GM20000 (cell line): ENCODE measurements at regions not wholly inside any gene's neighbourhood (a gene's known extent, or its start where the extent isn't known, plus 50 kb on each side); places are given as distances from the start of the nearest gene placed in this dataset.

Experiments used
- DNase-seq: peaks from one replicate; pipeline ENCODE4 v3.0.0; 2012; ENCODE audit warnings: low spot score
- TF ChIP-seq, protein P1 (sequence below): IDR thresholded peaks from 2 replicates; pipeline ENCODE4 v1.5.1; 2012; ENCODE audit warnings: mild to moderate bottlenecking, control low read depth; ENCODE audit errors: extremely low read depth, missing control alignments

DNA sequence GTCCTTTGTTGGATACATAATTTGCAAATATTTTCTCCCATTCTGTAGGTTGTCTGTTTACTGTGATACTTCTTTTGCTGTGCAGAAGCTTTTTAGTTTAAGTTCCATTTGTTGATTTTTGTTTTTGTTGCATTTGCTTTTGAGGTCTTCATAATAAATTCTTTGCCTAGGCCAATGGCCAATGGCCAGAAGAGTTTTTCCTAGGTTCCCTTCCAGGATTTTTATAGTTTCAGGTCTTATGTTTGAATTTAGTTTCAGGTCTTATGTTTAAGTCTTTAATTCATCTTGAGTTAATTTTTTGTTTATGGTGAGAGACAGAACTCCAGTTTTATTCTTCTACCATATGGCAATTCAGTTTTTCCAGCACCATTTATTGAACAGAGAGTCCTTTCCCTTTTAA lies 90.1 kb upstream of the GOT2 start:
- TF ChIP-seq, protein P1, sequence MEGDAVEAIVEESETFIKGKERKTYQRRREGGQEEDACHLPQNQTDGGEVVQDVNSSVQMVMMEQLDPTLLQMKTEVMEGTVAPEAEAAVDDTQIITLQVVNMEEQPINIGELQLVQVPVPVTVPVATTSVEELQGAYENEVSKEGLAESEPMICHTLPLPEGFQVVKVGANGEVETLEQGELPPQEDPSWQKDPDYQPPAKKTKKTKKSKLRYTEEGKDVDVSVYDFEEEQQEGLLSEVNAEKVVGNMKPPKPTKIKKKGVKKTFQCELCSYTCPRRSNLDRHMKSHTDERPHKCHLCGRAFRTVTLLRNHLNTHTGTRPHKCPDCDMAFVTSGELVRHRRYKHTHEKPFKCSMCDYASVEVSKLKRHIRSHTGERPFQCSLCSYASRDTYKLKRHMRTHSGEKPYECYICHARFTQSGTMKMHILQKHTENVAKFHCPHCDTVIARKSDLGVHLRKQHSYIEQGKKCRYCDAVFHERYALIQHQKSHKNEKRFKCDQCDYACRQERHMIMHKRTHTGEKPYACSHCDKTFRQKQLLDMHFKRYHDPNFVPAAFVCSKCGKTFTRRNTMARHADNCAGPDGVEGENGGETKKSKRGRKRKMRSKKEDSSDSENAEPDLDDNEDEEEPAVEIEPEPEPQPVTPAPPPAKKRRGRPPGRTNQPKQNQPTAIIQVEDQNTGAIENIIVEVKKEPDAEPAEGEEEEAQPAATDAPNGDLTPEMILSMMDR: no peak
- no peak for DNase-seq

DNA sequence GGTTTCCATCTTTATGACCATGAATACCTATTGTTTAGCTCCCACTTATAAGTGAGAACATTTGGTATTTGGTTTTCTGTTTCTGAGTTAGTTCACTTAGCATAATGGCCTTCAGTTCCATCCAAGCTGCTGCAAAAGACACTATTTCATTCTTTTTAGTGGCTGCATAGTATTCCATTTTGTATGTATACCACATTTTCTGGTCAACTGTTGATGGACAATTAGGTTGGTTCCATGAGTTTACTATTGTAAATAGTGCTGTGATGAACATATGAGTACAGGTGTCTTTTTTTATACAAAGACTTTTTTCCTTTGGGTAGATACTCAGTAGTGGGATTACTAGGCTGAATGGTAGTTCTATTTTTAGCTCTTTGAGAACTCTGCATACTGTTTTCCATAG lies 87.8 kb upstream of the GOT2 start:
- TF ChIP-seq, protein P1: no peak
- no peak for DNase-seq

DNA sequence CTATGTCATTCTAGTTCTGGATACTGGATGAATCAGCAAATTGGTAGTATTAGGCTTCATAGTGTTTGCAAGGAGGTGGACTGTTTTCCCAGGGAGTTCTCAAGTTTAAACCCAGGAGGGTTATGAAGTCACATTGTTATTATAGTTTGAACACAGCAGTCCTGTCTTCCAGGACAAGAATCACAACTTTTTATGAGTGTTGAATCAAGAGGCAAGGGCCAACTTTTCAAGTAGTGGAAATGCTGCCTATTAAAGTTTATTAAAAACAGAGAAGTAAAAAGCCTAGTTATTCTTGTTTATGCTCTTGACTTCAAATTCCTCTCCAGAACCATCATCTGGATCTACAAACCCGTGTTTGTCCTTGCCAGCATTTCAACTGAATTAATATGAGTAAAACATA lies 86.3 kb upstream of the GOT2 start:
- no peak for DNase-seq
- TF ChIP-seq, protein P1: no peak

DNA sequence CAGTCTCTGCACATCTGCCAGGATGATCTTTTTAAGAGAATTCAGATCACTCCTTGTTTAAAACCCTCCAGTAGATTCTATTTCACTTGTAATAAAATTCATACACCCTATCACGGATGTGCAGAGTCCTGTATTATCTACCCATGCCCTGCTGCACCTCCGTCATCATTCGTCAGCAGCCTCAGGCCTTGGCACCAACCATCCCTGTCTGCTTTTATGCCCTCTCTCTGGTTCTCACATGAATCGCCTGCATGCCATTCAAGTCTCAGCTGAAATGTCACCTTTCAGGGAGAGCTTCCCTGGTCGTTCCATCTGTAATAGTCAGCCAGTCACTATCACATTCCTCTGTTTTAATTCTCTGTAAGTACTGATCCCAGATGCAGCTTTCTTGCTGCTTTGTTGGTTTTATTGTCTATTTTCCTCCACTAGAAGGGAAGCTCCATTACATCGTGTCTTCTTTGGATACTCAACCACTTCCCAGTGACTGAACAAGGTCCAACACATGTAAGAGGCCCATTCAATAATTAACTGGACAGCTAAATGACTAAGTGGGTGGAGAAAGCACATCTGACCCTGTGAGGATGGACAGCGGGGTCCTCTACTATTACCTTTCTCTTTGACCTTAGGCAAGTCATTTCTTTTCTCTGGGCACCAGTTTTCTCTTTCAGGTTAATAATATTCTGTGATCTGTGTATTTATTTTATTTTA lies 81.2 kb upstream of the GOT2 start:
- no peak for DNase-seq
- TF ChIP-seq, protein P1: no peak

DNA sequence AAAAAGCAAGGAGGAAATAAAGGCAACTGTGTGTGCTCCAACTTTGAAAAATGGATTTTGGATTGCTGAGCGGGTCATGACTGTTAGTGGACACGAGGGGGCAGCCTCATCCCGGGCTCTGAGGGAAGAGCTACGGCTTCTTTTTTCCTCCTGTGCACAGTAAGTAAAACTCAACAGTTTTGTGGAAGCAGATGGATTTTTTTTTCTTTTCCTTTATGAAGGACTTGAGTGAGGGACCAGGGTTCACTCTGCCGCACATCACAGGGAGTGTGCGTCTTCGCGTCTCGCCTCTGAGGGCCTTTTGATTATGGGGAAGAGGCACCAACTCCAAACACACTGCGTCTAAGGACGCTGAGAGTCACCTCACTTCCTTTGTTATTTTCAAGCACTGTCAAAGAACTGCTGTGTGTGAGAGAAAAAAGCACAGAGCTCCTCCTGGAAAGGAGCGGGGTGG lies 80.3 kb upstream of the GOT2 start:
- TF ChIP-seq, protein P1: peak; percentile 85
- DNase-seq: peak; percentile 68

DNA sequence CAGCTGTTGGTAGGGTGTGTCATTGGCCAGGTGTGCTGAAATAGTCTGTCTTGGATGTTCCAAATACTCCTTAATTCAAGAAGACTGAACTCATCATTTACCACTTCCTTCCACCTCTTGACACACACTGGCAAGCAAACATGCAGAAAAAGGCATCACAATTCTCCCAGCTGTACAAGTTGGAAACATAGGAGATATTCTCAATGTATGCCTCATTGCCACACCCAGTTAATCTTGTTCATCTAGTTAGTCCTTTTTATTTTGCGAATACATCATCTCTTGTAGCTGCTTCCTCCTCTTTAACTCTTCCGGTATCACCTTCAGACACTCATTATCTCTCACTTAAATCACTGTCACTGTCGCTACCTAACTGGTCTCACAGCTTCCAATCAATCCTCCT lies 75.1 kb upstream of the GOT2 start:
- no peak for DNase-seq
- TF ChIP-seq, protein P1: no peak

DNA sequence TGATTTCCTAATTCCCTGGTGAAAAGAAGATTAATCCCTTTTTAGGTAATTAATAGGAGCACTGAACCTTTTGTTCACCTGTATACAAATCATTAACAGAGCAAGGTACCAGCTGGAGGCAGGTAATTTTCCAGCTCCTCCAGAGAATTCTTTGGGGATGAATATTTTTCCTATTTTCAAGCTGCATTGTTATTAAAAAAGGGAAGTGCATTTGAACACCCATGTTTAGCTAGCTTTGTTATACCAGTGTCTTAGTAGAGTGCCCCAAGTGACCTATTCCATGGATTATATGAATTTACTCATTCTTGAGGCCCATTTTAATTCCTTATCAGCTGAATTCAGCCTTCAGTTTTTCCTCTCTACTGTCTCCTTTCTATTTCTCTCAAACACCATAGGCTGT lies 73.2 kb upstream of the GOT2 start:
- no peak for DNase-seq
- TF ChIP-seq, protein P1: no peak
